GM19463 (cell line): ENCODE measurements at regions not wholly inside any gene's neighbourhood (a gene's known extent, or its start where the extent isn't known, plus 50 kb on each side); places are given as distances from the start of the nearest gene placed in this dataset.
"Not testable (repeated sequence)": the region's sequence is repeated elsewhere in the genome, so short reads cannot be mapped to it uniquely, and the experiment has no call there.

ENCODE experiments used
- ATAC-seq: cut with Tn5 transposase; IDR thresholded peaks from one replicate; pipeline ENCODE4 v1.9.1; 2021; ENCODE audit warnings: mild to moderate bottlenecking, moderate library complexity; ENCODE audit not compliant: unreplicated experiment

GRCh38 chr2:66177128-66177796 lies 257.7 kb upstream of the MEIS1 start:
- ATAC-seq = not testable (repeated sequence)

GRCh38 chr2:66174491-66174890 lies 260.4 kb upstream of the MEIS1 start:
- no peak for ATAC-seq

- ATAC-seq = no peak
Observed at GRCh38 chr2:66173645-66174044, 261.3 kb upstream of the MEIS1 start.

- no peak for ATAC-seq
Observed at GRCh38 chr2:66171530-66171929, 263.4 kb upstream of the MEIS1 start.

GRCh38 chr2:66170744-66171330 lies 264.1 kb upstream of the MEIS1 start:
- ATAC-seq = no peak

GRCh38 chr2:66169076-66169475 lies 265.8 kb upstream of the MEIS1 start:
- ATAC-seq = no peak

- ATAC-seq = no peak
Observed at GRCh38 chr2:66164470-66164869, 270.5 kb upstream of the MEIS1 start.

- ATAC-seq = no peak
Observed at GRCh38 chr2:66156171-66156570, 278.8 kb upstream of the MEIS1 start.

GRCh38 chr2:66153941-66154340 lies 281.0 kb upstream of the MEIS1 start:
- no peak for ATAC-seq

GRCh38 chr2:66145490-66145889 lies 289.4 kb upstream of the MEIS1 start:
- no peak for ATAC-seq

- not testable (repeated sequence) for ATAC-seq
Observed at GRCh38 chr2:66144324-66144723, 290.6 kb upstream of the MEIS1 start.

GRCh38 chr2:66137606-66138130 lies 297.3 kb upstream of the MEIS1 start:
- ATAC-seq = no peak

GRCh38 chr2:66134138-66134701 lies 300.7 kb upstream of the MEIS1 start:
- no peak for ATAC-seq

- no peak for ATAC-seq
Observed at GRCh38 chr2:66127656-66128055, 307.3 kb upstream of the MEIS1 start.

GRCh38 chr2:66127061-66127460 lies 307.9 kb upstream of the MEIS1 start:
- no peak for ATAC-seq

- no peak for ATAC-seq
Observed at GRCh38 chr2:66125951-66126350, 309.0 kb upstream of the MEIS1 start.

GRCh38 chr2:66122516-66122915 lies 312.4 kb upstream of the MEIS1 start:
- no peak for ATAC-seq

- ATAC-seq = no peak
Observed at GRCh38 chr2:66121946-66122345, 313.0 kb upstream of the MEIS1 start.

GRCh38 chr2:66113988-66114625 lies 320.8 kb upstream of the MEIS1 start:
- no peak for ATAC-seq

GRCh38 chr2:66111706-66112105 lies 323.2 kb upstream of the MEIS1 start:
- ATAC-seq = no peak

GRCh38 chr2:66110608-66111007 lies 324.3 kb upstream of the MEIS1 start:
- no peak for ATAC-seq

- no peak for ATAC-seq
Observed at GRCh38 chr2:66110086-66110485, 324.8 kb upstream of the MEIS1 start.
